ENCODE measurements at regions not wholly inside any gene's neighbourhood (a gene's known extent, or its start where the extent isn't known, plus 50 kb on each side); places are given as distances from the start of the nearest gene placed in this dataset.
A peak's percentile ranks its signal among the peaks of the same experiment; 100 is the strongest.

DNA sequence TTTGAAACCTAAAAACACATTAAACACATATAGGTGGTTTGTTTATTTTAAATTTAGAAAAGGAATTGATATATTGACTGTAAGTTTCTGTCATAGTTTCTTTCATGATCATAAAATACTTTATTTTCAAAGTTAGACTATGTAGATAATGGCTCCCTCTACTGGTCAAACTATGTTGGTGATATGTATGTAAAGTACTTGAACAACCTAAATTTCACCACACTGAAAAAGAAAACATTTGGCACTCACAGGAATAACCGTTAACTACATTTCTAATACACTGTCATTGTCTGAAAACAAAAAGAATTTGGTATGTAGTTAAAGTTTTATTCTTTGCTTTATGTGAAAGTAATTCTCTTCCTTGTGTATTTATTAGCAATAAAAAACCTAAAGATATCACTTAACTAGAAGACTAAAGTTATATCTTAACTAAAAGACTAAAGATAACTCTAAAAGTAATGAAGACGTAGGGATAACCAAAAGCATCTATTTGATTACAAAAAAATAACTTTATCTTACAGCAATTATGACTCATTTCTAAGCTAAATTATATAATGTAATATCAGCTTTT is 427.5 kb downstream of the VGLL3 start:
- Histone ChIP-seq H3K9ac (no peak overlapping the region), H3K4me2 (no peak overlapping the region), H3K4me1 (ENCODE audit: low read depth, poor library complexity, severe bottlenecking) (no peaks in the 10 kb centered on the region), H3K79me2 (ENCODE audit: insufficient read depth, low read depth) (no peaks in the 10 kb centered on the region), H4K20me1 (ENCODE audit: insufficient read depth) (no peaks in the 10 kb centered on the region), H3K4me3 (IDR thresholded peaks at IDR 0.05; ENCODE audit: insufficient read depth, low read depth, low read length) (no peak overlapping the region), H2AFZ (ENCODE audit: low read depth) (no peak overlapping the region), H3K27me3 (ENCODE audit: insufficient read depth, low read depth) (no peaks in the 10 kb centered on the region), H3K36me3 (ENCODE audit: insufficient read depth) (no peaks in the 10 kb centered on the region), H3K27ac (no peak overlapping the region)
- TF ChIP-seq, protein P1, sequence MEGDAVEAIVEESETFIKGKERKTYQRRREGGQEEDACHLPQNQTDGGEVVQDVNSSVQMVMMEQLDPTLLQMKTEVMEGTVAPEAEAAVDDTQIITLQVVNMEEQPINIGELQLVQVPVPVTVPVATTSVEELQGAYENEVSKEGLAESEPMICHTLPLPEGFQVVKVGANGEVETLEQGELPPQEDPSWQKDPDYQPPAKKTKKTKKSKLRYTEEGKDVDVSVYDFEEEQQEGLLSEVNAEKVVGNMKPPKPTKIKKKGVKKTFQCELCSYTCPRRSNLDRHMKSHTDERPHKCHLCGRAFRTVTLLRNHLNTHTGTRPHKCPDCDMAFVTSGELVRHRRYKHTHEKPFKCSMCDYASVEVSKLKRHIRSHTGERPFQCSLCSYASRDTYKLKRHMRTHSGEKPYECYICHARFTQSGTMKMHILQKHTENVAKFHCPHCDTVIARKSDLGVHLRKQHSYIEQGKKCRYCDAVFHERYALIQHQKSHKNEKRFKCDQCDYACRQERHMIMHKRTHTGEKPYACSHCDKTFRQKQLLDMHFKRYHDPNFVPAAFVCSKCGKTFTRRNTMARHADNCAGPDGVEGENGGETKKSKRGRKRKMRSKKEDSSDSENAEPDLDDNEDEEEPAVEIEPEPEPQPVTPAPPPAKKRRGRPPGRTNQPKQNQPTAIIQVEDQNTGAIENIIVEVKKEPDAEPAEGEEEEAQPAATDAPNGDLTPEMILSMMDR (conservative IDR thresholded peaks at IDR 0.05; ENCODE audit: low read depth, low read length), result peak; percentile 55; the same call in 1 of the 2 replicates

DNA sequence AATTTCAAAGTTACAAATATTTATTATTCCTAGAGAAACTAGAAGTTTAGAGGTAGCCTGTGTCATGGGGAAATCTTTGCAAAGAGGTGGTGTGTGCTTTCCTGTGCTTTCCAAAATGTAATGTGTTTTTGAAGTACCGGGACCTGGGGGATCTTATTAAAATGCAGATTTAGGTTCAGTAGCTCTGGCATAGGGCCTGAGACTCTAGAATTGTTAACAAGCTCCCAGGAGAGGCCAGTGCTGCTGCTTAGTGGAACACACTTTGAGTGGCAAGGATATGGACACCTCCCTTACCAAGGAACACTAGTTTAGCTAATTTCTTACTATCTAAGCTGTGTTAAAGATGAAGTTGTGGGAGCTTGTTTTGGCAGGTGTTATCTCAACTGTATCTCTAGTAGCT is 428.9 kb downstream of the VGLL3 start:
- H3K4me2 ChIP-seq, result no peak overlapping the region
- TF ChIP-seq, protein P1 (conservative IDR thresholded peaks at IDR 0.05; ENCODE audit: low read depth, low read length), result no peak

DNA sequence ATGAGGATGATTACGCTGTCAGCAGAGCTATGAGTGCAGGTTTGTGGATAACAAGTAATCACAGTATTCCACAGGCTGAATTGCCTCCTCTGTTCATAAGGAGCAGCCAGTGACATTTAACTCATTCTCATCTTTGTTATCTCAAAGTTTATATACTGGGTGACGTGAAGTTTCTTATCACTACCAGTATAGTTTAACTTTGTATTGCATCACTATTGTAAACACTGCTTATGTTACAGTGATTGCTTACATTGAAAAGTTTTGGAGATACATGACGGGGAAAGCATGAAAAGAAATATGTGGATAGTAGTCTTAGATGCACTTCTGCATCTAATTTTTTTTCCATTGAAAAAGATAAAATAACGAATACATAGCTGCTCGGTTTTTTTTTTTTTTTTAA is 429.7 kb downstream of the VGLL3 start:
- H3K4me3 ChIP-seq (IDR thresholded peaks at IDR 0.05; ENCODE audit: insufficient read depth, low read depth, low read length), result no peak overlapping the region
- no peak overlapping the region for H3K27ac ChIP-seq
- no peaks in the 10 kb centered on the region for H4K20me1 ChIP-seq (ENCODE audit: insufficient read depth)
- TF ChIP-seq, protein P1 (conservative IDR thresholded peaks at IDR 0.05; ENCODE audit: low read depth, low read length), result no peak
- no peak overlapping the region for H2AFZ ChIP-seq (ENCODE audit: low read depth)
- H3K36me3 ChIP-seq (ENCODE audit: insufficient read depth), result no peaks in the 10 kb centered on the region
- H3K4me2 ChIP-seq, result no peak overlapping the region
- no peak overlapping the region for H3K9ac ChIP-seq
- H3K27me3 ChIP-seq (ENCODE audit: insufficient read depth, low read depth), result no peaks in the 10 kb centered on the region
- no peaks in the 10 kb centered on the region for H3K79me2 ChIP-seq (ENCODE audit: insufficient read depth, low read depth)
- no peaks in the 10 kb centered on the region for H3K4me1 ChIP-seq (ENCODE audit: low read depth, poor library complexity, severe bottlenecking)

More for the DNA sequence above, 428.9 kb downstream of the VGLL3 start:
- Histone ChIP-seq H3K79me2 (ENCODE audit: insufficient read depth, low read depth) (no peaks in the 10 kb centered on the region), H4K20me1 (ENCODE audit: insufficient read depth) (no peaks in the 10 kb centered on the region), H3K27ac (no peak overlapping the region), H2AFZ (ENCODE audit: low read depth) (no peak overlapping the region), H3K9ac (no peak overlapping the region), H3K27me3 (ENCODE audit: insufficient read depth, low read depth) (no peaks in the 10 kb centered on the region), H3K4me1 (ENCODE audit: low read depth, poor library complexity, severe bottlenecking) (no peaks in the 10 kb centered on the region), H3K36me3 (ENCODE audit: insufficient read depth) (no peaks in the 10 kb centered on the region), H3K4me3 (IDR thresholded peaks at IDR 0.05; ENCODE audit: insufficient read depth, low read depth, low read length) (no peak overlapping the region)

DNA sequence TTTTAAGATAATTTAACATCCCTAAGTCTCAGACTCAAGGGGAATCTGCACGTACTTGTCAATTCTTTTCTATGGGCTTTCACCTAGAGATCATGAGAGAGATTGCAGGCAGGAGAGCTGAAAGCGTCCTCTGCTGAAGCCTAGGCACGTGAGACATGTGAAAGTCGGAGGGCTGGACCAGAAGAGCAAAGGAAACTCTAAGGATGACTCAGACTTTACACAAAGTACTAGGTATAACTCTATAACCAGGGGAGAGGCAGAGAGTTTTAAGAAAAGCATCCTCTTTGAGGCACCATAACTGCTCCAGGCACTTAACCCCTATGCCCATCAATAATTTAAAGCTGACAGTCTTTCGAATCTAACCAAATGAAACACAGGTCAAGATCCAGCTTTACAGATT is 436.6 kb downstream of the VGLL3 start:
- H3K4me3 ChIP-seq (IDR thresholded peaks at IDR 0.05; ENCODE audit: insufficient read depth, low read depth, low read length), result no peak overlapping the region
- H3K36me3 ChIP-seq (ENCODE audit: insufficient read depth), result no peaks in the 10 kb centered on the region
- TF ChIP-seq, protein P1 (conservative IDR thresholded peaks at IDR 0.05; ENCODE audit: low read depth, low read length), result no peak
- H3K79me2 ChIP-seq (ENCODE audit: insufficient read depth, low read depth), result no peaks in the 10 kb centered on the region
- no peaks in the 10 kb centered on the region for H4K20me1 ChIP-seq (ENCODE audit: insufficient read depth)
- H3K4me2 ChIP-seq, result no peak overlapping the region
- no peaks in the 10 kb centered on the region for H3K4me1 ChIP-seq (ENCODE audit: low read depth, poor library complexity, severe bottlenecking)
- no peak overlapping the region for H3K27ac ChIP-seq
- H3K27me3 ChIP-seq (ENCODE audit: insufficient read depth, low read depth), result no peaks in the 10 kb centered on the region
- no peak overlapping the region for H2AFZ ChIP-seq (ENCODE audit: low read depth)
- H3K9ac ChIP-seq, result no peak overlapping the region

All from KMS-11 (cell line).